ELF-1 (cell line): ENCODE measurements at regions not wholly inside any gene's neighbourhood (a gene's known extent, or its start where the extent isn't known, plus 50 kb on each side); places are given as distances from the start of the nearest gene placed in this dataset.
"Not testable (repeated sequence)": the region's sequence is repeated elsewhere in the genome, so short reads cannot be mapped to it uniquely, and the experiment has no call there.

Source experiments
- DNase-seq: peaks from one replicate; pipeline ENCODE4 v3.0.0-alpha.2; 2016; ENCODE audit warnings: low read depth, low spot score

DNA sequence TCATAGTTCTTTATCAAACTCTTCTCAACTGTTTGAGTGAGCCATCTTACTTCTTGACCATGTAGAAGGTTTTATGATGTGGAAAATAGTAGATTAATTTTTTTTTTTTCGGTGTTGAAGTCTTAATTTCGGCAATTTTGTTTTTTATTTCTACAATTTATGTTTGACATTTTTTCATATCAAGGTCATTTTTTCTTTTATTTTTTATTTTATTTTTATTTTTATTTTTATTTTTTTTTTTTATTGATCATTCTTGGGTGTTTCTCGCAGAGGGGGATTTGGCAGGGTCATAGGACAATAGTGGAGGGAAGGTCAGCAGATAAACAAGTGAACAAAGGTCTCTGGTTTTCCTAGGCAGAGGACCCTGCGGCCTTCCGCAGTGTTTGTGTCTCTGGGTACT, 203.8 kb upstream of the CBLB start:
- DNase-seq: not testable (repeated sequence)

DNA sequence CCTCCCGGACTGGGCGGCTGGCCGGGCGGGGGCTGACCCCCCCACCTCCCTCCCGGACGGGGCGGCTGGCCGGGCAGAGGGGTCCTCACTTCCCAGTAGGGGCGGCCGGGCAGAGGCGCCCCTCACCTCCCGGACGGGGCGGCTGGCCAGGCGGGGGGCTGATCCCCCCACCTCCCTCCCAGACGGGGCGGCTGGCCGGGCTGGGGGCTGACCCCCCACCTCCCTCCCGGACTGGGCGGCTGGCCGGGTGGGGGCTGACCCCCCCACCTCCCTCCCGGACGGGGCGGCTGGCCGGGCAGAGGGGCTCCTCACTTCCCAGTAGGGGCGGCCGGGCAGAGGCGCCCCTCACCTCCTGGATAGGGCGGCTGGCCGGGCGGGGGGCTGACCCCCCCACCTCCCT, 205.0 kb upstream of the CBLB start:
- not testable (repeated sequence) for DNase-seq

GRCh38 chr3:106075731-106076130, 206.9 kb upstream of the CBLB start:
- DNase-seq: not testable (repeated sequence)

- no peak for DNase-seq
Measured at GRCh38 chr3:106078635-106079034, 209.8 kb upstream of the CBLB start.

DNA sequence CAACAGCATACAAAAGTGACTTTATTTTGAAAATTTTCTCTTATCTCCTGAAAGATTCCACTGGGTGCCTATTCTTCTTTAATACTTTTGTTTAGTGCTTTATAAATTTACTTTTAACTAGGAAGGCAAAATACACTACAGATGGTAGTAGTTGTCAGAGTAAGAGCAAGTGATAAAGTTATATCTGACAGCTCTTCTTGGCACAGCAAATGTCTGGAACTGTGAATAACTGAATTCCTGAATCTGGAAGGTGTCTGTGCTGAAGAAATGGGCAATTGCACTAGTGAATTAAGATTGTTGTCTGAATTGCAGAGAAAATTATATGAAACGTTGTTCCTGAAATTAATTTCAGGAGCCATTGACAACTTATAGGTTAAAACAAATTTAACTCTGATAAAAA, 213.8 kb upstream of the CBLB start:
- DNase-seq: no peak

GRCh38 chr3:106083207-106083606, 214.4 kb upstream of the CBLB start:
- DNase-seq: no peak

- no peak for DNase-seq
Measured at GRCh38 chr3:106083854-106084253, 215.0 kb upstream of the CBLB start.

GRCh38 chr3:106086038-106086437, 217.2 kb upstream of the CBLB start:
- no peak for DNase-seq

DNA sequence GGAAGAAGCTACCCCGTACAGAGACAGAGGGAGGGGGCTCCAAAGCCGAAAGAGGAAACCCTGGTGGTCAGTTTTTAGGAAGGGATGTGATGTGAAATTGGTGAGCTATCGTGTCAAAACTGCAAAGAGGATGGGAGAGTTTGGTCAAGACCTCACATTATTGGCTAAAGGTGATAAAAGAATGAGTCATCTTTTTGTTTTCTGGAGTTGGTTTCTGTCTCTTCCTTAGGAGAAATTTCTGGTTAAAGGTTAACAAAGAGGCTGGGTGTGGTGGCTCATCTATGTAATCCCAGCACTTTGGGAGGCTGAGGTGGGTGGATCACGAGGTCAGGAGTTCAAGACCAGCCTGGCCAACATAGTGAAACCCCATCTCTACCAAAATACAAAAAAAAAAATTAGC, 217.8 kb upstream of the CBLB start:
- no peak for DNase-seq

- no peak for DNase-seq
Measured at GRCh38 chr3:106088304-106088703, 219.5 kb upstream of the CBLB start.

DNA sequence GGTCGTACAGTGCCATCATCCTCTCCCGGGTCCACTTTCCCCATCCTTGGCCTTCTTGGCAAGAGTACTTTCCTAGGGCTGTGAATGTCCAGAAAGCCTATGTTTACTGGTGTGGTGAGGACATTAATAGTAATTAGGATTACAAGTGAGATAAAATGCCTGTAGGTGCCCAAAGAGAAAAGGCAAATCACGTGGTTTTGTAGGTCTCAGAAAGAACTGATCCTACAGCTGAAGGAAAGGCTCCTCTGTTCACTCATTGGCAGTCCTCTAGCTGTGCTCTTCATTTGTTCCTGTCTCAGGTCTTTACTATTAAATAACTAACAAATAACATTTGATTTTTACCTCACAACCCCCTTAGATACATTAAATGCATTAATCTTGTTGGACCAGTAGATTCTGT, 220.1 kb upstream of the CBLB start:
- DNase-seq: no peak

- no peak for DNase-seq
Measured at GRCh38 chr3:106089806-106090205, 221.0 kb upstream of the CBLB start.

- no peak for DNase-seq
Measured at GRCh38 chr3:106092792-106093191, 224.0 kb upstream of the CBLB start.

- no peak for DNase-seq
Measured at GRCh38 chr3:106093616-106094015, 224.8 kb upstream of the CBLB start.

GRCh38 chr3:106097817-106098435, 229.1 kb upstream of the CBLB start:
- no peak for DNase-seq

DNA sequence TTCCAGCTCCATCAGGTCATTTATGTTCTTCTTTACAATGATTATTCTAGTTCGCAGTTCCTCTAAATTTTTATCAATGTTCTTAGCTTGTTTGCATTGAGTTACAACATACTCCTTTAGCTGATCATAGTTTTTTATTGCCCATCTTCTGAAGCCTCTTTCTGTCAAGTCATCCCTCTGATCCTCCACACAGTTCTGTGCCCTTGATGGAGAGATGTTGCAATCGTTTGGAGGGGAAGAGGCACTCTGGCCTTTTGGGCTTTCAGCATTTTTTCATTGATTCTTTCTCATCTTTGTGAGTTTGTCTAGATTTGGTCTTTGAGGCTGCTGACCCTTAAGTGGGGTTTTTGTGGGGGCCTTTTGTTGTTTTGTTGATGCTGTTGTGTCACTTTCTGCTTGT, 234.6 kb upstream of the CBLB start:
- DNase-seq: no peak

DNA sequence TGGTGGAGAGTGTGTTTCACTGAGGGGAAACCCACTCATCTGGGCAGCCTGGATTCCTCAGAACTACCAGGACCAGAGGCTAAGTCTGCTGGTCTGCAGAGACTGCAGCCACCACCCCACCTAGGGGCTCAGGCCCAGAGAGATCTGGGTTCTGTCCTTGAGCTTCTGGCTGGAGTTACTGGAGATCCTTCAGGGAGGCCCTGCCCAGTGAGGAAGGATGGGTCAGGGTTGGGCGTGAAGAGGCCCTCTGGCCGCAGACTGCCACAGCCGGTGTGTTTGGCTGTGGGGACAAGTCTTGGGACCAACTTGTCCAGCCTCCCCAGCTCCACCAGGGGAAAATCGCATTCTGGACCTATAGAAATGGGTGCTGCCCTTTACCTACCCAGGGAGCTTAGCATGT, 235.3 kb upstream of the CBLB start:
- DNase-seq: no peak

GRCh38 chr3:106108925-106109324, 240.1 kb upstream of the CBLB start:
- no peak for DNase-seq

- DNase-seq: not testable (repeated sequence)
Measured at GRCh38 chr3:106112561-106112960, 243.7 kb upstream of the CBLB start.

DNA sequence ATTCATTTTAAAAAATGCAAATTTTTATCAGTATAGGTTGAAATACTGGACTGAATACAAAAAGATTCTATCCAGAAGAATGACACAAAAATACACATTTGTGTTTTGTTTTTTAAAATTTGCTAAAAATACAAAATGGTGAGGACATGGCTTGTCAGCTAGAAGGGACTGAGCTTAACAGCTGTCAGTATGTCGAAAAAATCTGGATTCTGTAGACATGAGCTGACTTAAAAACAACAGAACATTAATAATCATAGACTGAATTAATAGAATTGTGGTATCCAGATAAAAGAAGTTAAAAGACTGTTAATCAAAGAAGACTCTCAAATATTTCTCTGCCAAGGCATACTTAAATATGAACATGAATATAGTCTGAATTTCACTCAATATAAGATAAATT, 244.9 kb upstream of the CBLB start:
- DNase-seq: no peak

- DNase-seq: no peak
Measured at GRCh38 chr3:106114220-106114619, 245.4 kb upstream of the CBLB start.

- no peak for DNase-seq
Measured at GRCh38 chr3:106114848-106115247, 246.0 kb upstream of the CBLB start.

- DNase-seq: no peak
Measured at GRCh38 chr3:106115557-106115956, 246.7 kb upstream of the CBLB start.
